PFSK-1 (cell line): ENCODE measurements at regions not wholly inside any gene's neighbourhood (a gene's known extent, or its start where the extent isn't known, plus 50 kb on each side); places are given as distances from the start of the nearest gene placed in this dataset.

Experiments
- FOXP2 ChIP-seq: optimal IDR thresholded peaks from 2 replicates; pipeline ENCODE3; 2011; ENCODE audit warnings: borderline replicate concordance, control low read depth, inconsistent platforms; ENCODE audit not compliant: insufficient read depth; ENCODE audit errors: extremely low read length, extremely low read depth
- POLR2AphosphoS5 ChIP-seq: IDR thresholded peaks from 2 replicates; pipeline ENCODE4 v1.6.1; 2012; ENCODE audit warnings: low read depth, mild to moderate bottlenecking, control low read depth, low read length, moderate library complexity
- SIN3A ChIP-seq: IDR thresholded peaks from 2 replicates; pipeline ENCODE4 v1.6.1; 2012; ENCODE audit warnings: mild to moderate bottlenecking, low read length, moderate library complexity, borderline replicate concordance; ENCODE audit not compliant: insufficient read depth
- TAF1 ChIP-seq: IDR thresholded peaks from 2 replicates; pipeline ENCODE4 v1.6.1; 2012; ENCODE audit warnings: low read length, control low read depth, borderline replicate concordance; ENCODE audit not compliant: insufficient read depth
- TF ChIP-seq, protein P1 (sequence below), 2 experiments: IDR thresholded peaks; 2 replicates each; pipeline versions ENCODE4 v1.6.1 to v1.8.0; 2011 to 2012; ENCODE audit warnings: low read depth in 2 of 2, low read length in 2 of 2, control low read depth in 1 of 2, inconsistent platforms in 1 of 2, mild to moderate bottlenecking in 1 of 2, moderate library complexity in 1 of 2; ENCODE audit not compliant: insufficient read depth in 1 of 2

DNA sequence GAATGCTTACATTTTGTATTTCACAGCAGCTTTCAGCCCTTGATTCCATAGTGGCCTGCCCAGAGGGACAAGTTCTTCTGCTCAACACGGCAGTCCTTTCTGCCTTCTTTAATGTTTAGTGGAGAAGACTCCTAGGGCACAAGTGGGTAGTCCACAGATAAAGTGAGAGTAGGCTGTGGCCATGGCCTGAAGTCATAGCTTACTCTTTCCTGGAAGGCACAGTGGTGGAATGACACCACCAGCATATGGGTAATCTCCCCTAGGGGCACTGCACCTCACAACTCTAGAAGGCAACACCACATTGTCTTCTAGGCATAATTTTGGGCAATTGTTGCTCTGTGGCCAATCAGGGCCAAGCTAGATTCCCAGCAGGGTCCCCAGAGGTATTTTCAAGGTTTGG, 155.4 kb upstream of the MAMLD1 start:
- no peak for TF ChIP-seq FOXP2
- no peak for TF ChIP-seq TAF1
- TF ChIP-seq, protein P1, sequence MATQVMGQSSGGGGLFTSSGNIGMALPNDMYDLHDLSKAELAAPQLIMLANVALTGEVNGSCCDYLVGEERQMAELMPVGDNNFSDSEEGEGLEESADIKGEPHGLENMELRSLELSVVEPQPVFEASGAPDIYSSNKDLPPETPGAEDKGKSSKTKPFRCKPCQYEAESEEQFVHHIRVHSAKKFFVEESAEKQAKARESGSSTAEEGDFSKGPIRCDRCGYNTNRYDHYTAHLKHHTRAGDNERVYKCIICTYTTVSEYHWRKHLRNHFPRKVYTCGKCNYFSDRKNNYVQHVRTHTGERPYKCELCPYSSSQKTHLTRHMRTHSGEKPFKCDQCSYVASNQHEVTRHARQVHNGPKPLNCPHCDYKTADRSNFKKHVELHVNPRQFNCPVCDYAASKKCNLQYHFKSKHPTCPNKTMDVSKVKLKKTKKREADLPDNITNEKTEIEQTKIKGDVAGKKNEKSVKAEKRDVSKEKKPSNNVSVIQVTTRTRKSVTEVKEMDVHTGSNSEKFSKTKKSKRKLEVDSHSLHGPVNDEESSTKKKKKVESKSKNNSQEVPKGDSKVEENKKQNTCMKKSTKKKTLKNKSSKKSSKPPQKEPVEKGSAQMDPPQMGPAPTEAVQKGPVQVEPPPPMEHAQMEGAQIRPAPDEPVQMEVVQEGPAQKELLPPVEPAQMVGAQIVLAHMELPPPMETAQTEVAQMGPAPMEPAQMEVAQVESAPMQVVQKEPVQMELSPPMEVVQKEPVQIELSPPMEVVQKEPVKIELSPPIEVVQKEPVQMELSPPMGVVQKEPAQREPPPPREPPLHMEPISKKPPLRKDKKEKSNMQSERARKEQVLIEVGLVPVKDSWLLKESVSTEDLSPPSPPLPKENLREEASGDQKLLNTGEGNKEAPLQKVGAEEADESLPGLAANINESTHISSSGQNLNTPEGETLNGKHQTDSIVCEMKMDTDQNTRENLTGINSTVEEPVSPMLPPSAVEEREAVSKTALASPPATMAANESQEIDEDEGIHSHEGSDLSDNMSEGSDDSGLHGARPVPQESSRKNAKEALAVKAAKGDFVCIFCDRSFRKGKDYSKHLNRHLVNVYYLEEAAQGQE (IDR thresholded peaks at IDR 0.05; ENCODE audit: insufficient read depth in 1 of 2, low read depth in 2 of 2, low read length in 2 of 2), result no peak
- no peak for TF ChIP-seq POLR2AphosphoS5
- no peak for TF ChIP-seq SIN3A

GRCh38 chrX:150211988-150212387, 151.1 kb upstream of the MAMLD1 start:
- no peak for TF ChIP-seq FOXP2
- TF ChIP-seq POLR2AphosphoS5, result peak; percentile 57; the same call in 1 of the 2 replicates

- no peak for TF ChIP-seq SIN3A
- TF ChIP-seq, protein P1 (IDR thresholded peaks at IDR 0.05; ENCODE audit: insufficient read depth in 1 of 2, low read depth in 2 of 2, low read length in 2 of 2), result no peak
- no peak for TF ChIP-seq FOXP2
- TF ChIP-seq POLR2AphosphoS5, result no peak
- no peak for TF ChIP-seq TAF1
Observed at GRCh38 chrX:150212672-150213480, 150.2 kb upstream of the MAMLD1 start.

GRCh38 chrX:150213481-150214030, 149.6 kb upstream of the MAMLD1 start:
- TF ChIP-seq, protein P1 (IDR thresholded peaks at IDR 0.05; ENCODE audit: insufficient read depth in 1 of 2, low read depth in 2 of 2, low read length in 2 of 2), result no peak
- TF ChIP-seq TAF1 (no peak), POLR2AphosphoS5 (no peak), SIN3A (no peak), FOXP2 (no peak)

DNA sequence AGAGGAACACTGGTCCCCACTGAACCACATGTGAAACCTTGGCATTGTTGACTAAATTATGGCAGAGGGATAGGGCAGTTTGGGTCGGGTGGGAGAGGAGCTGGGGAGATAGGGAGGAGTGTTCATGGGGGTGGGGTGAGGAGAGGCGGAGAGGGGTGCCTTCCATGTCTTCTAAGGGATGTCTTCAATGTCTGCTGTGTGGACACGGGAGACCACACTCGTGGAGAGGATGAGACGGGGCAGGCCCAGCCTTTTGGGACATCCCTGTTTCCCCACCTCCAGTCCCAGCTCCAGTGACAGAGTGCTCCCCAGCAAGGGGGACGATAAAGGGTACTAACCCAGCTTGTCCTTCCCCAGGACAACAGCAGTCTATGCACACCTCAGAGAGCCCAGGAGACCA, 146.4 kb upstream of the MAMLD1 start:
- no peak for TF ChIP-seq TAF1
- TF ChIP-seq POLR2AphosphoS5, result no peak
- no peak for TF ChIP-seq SIN3A
- TF ChIP-seq, protein P1 (IDR thresholded peaks at IDR 0.05; ENCODE audit: insufficient read depth in 1 of 2, low read depth in 2 of 2, low read length in 2 of 2), result no peak
- no peak for TF ChIP-seq FOXP2
